K562 (cell line): ENCODE measurements at regions not wholly inside any gene's neighbourhood (a gene's known extent, or its start where the extent isn't known, plus 50 kb on each side); places are given as distances from the start of the nearest gene placed in this dataset.

Experiments used
- ATF3 ChIP-seq, 2 experiments: fragments of 450-650 bp in 1 of 2; sonication (generic) in 1 of 2; formaldehyde crosslinking in 1 of 2; IDR thresholded peaks in 1 of 2; conservative IDR thresholded peaks in 1 of 2; 2 replicates each; pipeline versions ENCODE4 v1.6.1 to v1.8.1; 2016 to 2023; ENCODE audit warnings: mild to moderate bottlenecking in 2 of 2, moderate library complexity in 2 of 2, inconsistent platforms in 1 of 2, missing genetic modification reagents in 1 of 2
- E2F6 ChIP-seq, 2 experiments: IDR thresholded peaks; 2 replicates each; pipeline ENCODE4 v1.6.1; 2011; ENCODE audit warnings: borderline replicate concordance in 1 of 2, control low read depth in 1 of 2, low read depth in 1 of 2, low read length in 1 of 2, mild to moderate bottlenecking in 1 of 2, mixed read lengths in 1 of 2, moderate library complexity in 1 of 2; ENCODE audit not compliant: insufficient read depth in 1 of 2, insufficient read length in 1 of 2, poor library complexity in 1 of 2, severe bottlenecking in 1 of 2; ENCODE audit errors: extremely low read depth in 1 of 2
- PHF21A ChIP-seq: fragments of 450-650 bp; IDR thresholded peaks from 2 replicates; pipeline ENCODE4 v1.6.1; 2017; ENCODE audit warnings: low read depth, borderline replicate concordance
- ZBTB33 ChIP-seq: sonication (generic); formaldehyde crosslinking; IDR thresholded peaks from 2 replicates; pipeline ENCODE4 v1.8.1; 2023; ENCODE audit warnings: mild to moderate bottlenecking, missing genetic modification reagents
- ZKSCAN1 ChIP-seq: fragments of 150-350 bp; IDR thresholded peaks from 2 replicates; pipeline ENCODE4 v1.6.1; 2016; ENCODE audit warnings: low read depth, low read length
- ZNF589 ChIP-seq: fragments of 200-800 bp; sonication (Bioruptor generic); IDR thresholded peaks from 2 replicates; pipeline ENCODE4 v1.6.1; 2016; ENCODE audit warnings: low read depth, missing genetic modification characterization, missing compliant biosample characterization

GRCh38 chr18:34543945-34544344 lies 166.2 kb upstream of the DTNA start:
- TF ChIP-seq ZKSCAN1: no peak
- no peak for TF ChIP-seq ATF3 (IDR thresholded peaks at IDR 0.05)
- no peak for TF ChIP-seq ATF3 (CRISPR knock-in tag; conservative IDR thresholded peaks at IDR 0.05)
- TF ChIP-seq E2F6 (IDR thresholded peaks at IDR 0.05; ENCODE audit: borderline replicate concordance in 1 of 2, extremely low read depth in 1 of 2, insufficient read depth in 1 of 2, insufficient read length in 1 of 2, low read depth in 1 of 2, low read length in 1 of 2, poor library complexity in 1 of 2, severe bottlenecking in 1 of 2): no peak
- no peak for TF ChIP-seq PHF21A
- TF ChIP-seq ZBTB33 (CRISPR knock-in tag): no peak
- no peak for TF ChIP-seq ZNF589 (CRISPR knock-in tag)
